Astrocyte of the cerebellum (primary cell): ENCODE measurements at regions not wholly inside any gene's neighbourhood (a gene's known extent, or its start where the extent isn't known, plus 50 kb on each side); places are given as distances from the start of the nearest gene placed in this dataset.

Experiments used
- DNase-seq: peaks from one replicate; pipeline ENCODE4 v3.0.0-alpha.2; 2011; ENCODE audit warnings: low read depth
- H3K4me3 ChIP-seq: 2 replicates; pipeline ENCODE4 v1.5.1; 2011; ENCODE audit warnings: mild to moderate bottlenecking, low read depth, low read length, moderate library complexity
- CTCF ChIP-seq: IDR thresholded peaks from 2 replicates; pipeline ENCODE4 v1.5.1; 2012; ENCODE audit warnings: low read length, low read depth, moderate library complexity, mild to moderate bottlenecking; ENCODE audit errors: missing control alignments
- in situ Hi-C: cut with HindIII; loops from 2 replicates; pipeline ENCODE4 v1.10.0; 2017; ENCODE audit warnings: low sequenced_read_pairs

- in situ Hi-C loops: loop anchor here (25.0 kb wide), 1 partner anchor 511 kb away; no protein-coding TSS in a partner anchor
- no peak overlapping the region for H3K4me3 ChIP-seq
- DNase-seq: no peak
- TF ChIP-seq CTCF: no peak
These were observed 533.7 kb downstream of the QKI start for GRCh38 chr6:163948250-163948649.

- in situ Hi-C loops: loop anchor here (25.0 kb wide), 1 partner anchor 510 kb away; no protein-coding TSS in a partner anchor
- DNase-seq: no peak
- no peak overlapping the region for H3K4me3 ChIP-seq
- no peak for TF ChIP-seq CTCF
These were observed 532.8 kb downstream of the QKI start for GRCh38 chr6:163947276-163947675.

- no peak overlapping the region for H3K4me3 ChIP-seq
- in situ Hi-C loops: loop anchor here (25.0 kb wide), 1 partner anchor 509 kb away; no protein-coding TSS in a partner anchor
- DNase-seq: no peak
- no peak for TF ChIP-seq CTCF
These were observed 531.9 kb downstream of the QKI start for GRCh38 chr6:163946437-163946836.

GRCh38 chr6:163945808-163946207, 531.3 kb downstream of the QKI start:
- TF ChIP-seq CTCF: no peak
- DNase-seq: no peak
- in situ Hi-C loops: loop anchor here (25.0 kb wide), 1 partner anchor 509 kb away; no protein-coding TSS in a partner anchor
- H3K4me3 ChIP-seq: no peak overlapping the region

GRCh38 chr6:163944897-163945296, 530.4 kb downstream of the QKI start:
- DNase-seq: no peak
- in situ Hi-C loops: loop anchor here (25.0 kb wide), 1 partner anchor 508 kb away; no protein-coding TSS in a partner anchor
- TF ChIP-seq CTCF: no peak
- H3K4me3 ChIP-seq: no peak overlapping the region

- in situ Hi-C loops: loop anchor here (25.0 kb wide), 1 partner anchor 506 kb away; no protein-coding TSS in a partner anchor
- DNase-seq: peak; percentile 46
- no peak for TF ChIP-seq CTCF
- H3K4me3 ChIP-seq: peak overlapping the region; percentile 19
These were observed 529.3 kb downstream of the QKI start for GRCh38 chr6:163943607-163944385.
